ENCODE measurements at regions not wholly inside any gene's neighbourhood (a gene's known extent, or its start where the extent isn't known, plus 50 kb on each side); places are given as distances from the start of the nearest gene placed in this dataset.
"Not testable (repeated sequence)": the region's sequence is repeated elsewhere in the genome, so short reads cannot be mapped to it uniquely, and the experiment has no call there.

DNA sequence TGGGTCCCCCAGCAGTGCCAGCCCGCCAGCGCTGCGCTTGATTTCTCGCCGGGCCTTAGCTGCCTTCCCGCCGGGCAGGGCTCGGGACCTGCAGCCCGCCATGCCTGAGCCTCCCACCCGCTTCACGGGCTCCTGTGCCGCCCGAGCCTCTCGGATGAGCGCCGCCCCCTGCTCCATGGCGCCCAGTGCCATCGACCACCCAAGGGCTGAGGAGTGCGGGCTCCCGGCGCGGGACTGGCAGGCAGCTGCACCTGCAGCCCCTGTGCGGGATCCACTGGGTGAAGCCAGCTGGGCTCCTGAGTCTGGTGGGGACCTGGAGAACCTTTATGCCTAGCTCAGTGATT lies 489.8 kb upstream of the ZFP42 start:
- not testable (repeated sequence) for DNase-seq

DNA sequence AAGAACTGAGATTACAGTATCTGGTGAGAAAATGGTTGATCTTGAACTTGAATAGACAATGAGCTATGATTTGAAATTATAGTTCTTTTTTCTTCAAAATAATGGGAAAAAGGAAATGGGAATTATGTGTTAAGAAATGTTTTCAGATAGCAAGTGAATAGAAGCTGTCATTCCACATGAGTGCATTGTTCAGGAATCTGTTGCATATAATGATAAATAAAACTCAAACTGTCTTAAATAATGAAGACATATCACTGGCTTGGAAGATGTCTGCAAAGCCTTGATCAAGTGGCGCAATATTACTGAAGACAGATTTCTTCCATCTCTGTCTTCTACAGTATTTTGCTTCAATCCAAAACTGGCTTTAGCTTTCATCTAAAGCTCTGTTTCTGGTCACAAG lies 479.3 kb upstream of the ZFP42 start:
- no peak for DNase-seq

DNA sequence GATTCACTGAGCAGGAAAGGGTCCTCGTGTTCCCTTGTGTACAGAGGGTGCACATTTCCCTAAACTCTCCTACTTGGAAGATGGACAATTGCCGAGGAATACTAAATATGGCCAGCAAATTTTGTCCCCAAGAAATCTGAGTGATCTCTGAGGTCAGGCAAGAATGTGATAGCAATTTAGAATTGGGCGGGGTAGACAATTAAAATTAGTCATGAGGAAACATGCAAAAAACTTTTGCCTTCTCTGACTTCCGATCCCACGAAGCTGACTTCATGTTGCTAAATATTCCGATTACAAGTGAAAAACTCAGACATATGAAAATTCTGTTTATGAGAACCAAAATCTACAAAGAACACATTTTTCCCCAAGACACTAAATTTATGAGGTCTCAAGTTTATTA lies 453.9 kb upstream of the ZFP42 start:
- DNase-seq = no peak

DNA sequence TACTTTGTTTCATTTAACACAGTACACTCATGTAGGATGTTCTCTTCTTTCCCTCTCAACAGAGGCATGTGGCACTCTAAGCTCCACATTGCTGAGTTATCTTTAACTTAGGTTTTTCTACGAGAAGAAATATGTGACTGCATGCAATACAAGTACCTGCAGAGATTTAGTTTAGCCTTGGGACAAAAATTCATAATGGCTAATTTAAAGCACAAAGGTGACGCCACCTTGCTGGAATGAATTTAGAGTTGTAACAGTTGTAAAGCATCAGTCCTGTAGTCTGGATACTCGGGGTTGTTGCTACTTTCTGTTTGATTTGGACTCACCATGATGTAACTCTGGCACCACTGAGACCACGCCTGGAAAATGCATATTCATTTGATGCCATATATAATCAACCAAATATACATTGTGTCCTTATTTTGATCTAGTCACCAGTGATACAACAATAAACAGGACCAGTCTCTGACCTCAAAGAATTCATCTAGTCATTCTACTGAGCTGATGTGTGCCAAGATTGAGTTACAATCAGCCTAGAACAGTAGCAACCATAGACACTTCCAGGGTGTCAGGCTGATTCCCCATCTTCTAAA lies 451.0 kb upstream of the ZFP42 start:
- no peak for DNase-seq

DNA sequence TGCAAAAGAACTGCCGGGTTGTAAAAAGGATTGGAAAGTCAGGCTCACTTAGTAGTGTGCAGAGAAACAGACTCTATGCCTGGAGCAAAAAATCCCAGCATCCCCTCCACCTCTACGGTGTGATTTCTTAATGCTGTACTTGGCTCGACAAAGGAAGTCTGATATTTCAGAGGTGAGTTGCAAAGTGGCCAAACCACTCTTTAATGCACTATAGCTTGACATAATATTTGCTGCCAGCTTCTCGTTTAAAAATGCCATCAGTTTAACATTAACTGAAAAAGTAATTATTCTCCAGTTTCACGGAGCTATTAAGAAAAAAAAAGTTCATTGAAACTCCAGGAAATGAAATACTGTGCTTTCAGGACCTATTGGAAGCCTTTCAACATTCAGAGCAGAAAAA lies 448.3 kb upstream of the ZFP42 start:
- no peak for DNase-seq

DNA sequence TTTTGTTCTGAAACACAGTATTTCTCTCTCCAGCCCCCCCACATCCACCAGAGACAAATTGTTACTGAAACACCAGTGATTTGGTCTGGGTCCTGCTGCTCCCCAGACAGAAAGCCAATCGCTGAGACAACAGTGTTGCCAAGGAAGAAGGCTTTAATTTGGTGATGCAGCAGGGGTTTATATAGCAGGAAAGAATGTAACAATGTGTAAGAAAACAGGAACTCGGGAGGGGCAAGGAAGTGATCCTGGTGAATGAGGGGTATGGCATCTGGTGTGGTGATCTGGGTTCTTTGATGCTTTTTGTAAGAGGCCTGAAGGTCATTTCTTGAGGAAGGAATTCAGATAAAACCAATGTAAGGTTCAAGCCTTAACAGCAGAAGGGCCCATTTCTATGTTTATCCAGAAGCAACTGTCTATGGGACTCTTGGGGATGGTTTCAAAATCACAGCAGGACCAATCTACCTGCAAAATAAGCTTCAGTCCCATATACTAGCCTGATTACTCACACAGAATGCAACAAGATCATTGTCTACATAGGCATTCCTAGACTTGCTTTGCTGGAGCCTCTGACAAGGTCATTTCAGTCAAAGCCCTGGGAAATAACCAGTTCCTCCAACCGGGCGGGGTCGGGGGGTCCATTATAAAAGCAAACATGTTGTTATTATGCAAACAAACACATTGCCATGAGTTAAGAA lies 445.2 kb upstream of the ZFP42 start:
- DNase-seq = no peak

DNA sequence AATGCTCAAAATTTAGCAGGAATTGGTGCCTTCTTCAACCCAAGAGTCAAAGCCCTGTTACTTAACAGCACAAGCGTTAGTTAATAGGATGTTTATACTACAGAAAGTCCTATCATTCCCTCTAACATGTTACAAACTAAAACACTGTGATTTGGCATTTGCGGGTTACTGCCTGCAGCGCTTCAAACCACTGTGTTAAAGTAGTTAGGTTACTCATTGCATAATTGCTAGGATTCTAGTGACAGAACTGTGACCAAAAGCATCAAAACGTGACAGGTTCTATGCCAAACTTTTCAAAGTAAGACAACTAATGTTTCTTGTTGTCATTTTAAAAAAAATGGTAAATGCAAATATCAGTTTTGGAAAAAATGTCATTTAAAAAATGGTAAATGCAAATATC lies 442.8 kb upstream of the ZFP42 start:
- DNase-seq = no peak

DNA sequence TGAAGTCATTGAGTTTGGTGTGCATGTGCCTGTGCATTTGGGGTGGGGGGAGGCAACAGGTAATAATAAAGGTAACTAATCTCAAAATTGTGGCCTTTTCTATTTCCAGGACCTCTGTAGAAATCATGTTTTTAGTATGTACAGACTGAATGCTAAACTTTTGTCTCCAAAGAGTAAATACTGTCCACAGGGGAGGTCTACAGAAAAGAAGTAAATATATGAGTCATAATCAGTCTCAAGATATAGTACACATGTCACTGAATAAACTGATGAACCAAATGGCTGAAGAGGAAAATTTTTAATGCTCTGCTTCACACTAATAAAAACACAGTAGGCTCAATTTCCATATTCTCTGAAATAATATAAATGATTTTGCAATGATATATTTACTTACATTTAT lies 440.4 kb upstream of the ZFP42 start:
- DNase-seq = no peak

DNA sequence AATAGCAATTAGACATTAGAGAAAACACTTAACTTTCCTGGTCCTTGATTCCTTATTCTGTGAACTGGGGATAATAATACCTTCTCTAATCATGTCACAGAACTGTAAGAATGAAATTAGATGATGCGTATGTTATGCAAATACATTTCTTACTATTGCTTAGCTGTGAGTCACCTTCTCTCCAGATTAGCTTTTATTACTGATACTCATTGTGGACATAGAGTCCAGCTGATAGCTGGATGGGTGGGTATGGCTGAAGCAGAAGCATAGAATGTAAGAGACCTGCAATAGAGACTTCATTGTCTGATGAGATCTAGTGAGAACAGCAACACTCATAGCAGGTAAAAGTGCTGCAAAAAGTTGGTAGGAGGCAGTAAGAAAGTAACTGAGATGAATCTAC lies 437.2 kb upstream of the ZFP42 start:
- no peak for DNase-seq

DNA sequence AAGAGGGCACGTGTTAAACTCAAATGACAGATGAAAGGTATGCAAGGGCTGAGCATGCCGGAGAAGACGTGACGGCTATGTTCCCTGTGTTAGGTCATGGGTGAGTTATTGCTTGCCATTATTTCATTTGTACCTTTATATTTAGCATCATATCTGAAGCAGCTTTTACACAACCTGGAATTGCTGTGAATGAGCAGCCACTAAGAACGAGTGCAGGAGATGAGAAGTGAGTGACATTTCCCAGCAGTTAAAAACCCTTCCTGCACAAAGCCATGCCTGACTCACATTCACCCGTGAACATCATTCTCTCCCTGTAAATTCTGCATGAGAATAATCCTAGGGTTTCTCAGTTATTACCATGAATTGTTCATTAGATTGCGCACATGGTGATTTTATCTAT lies 433.2 kb upstream of the ZFP42 start:
- no peak for DNase-seq

DNA sequence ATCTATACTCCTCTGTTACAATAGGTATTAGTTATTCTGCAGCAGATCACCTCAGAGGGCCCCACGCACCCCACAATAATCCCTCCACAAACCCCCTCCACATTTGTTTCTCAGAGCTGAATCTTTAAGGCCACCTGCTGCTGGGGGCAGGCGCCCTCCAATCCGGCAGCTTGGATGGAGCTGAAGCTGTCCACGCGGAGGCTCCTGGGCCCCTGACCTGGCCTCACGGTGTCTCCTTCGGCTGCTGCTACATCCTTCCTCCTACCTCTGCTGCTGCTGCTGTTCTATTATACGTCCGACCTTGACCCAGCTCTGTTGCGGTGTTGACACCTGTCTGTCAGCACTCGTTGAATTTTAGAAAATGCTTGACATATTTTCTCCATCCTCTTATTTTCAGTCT lies 430.2 kb upstream of the ZFP42 start:
- no peak for DNase-seq

DNA sequence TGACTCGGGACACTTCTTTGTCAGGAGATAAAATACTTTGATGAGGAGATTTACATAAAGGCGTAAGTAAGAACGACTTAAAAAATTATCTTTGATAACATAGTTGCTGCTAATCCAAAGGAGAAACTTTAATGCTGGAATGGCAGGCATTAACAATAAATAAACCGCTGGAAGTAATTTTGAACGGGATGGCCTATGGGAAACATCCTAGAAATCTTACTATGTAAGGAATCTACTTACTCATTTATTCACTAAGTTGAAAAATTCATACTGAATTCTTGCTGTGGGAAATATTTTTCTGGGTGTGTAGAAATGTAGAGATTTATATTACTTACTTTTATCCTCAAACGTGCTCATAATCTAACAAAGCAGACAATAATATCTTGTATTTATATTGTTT lies 425.7 kb upstream of the ZFP42 start:
- no peak for DNase-seq

DNA sequence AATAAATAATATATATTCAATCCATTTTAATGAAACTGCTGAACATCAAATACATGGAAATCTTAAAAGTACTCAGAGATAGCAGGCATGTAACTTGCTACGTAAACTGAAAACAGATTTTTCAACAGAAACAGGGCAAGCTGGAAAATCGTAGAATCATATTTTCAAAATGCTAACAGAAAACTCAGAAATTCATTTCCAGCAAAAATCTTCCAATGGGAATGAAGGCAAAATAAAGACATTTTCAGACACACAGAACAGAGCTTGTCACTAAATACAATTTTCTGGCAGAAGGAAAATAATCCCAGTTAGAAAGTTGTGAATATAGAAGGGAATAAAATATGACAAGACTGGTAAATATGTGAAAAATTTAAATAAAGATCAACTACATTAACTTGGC lies 419.9 kb upstream of the ZFP42 start:
- DNase-seq = no peak

DNA sequence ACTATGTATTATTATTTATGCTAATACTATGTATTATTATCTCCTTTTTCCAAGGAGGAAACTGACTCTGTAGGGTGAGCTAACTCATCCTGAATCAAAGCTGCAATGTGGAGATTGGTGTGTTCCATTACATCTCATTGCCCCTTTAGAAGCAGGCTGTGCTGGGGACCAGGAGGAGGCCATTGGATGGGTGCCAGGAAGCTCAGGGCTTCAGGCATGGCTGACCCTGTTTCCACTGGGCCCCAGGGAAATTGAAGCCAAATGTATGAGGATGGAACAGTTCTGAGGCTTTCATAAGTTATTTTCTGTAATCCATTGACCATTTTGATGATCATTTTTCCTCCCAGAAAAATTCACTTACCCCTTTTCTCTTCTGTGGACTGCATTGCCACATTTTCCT lies 418.8 kb upstream of the ZFP42 start:
- no peak for DNase-seq

DNA sequence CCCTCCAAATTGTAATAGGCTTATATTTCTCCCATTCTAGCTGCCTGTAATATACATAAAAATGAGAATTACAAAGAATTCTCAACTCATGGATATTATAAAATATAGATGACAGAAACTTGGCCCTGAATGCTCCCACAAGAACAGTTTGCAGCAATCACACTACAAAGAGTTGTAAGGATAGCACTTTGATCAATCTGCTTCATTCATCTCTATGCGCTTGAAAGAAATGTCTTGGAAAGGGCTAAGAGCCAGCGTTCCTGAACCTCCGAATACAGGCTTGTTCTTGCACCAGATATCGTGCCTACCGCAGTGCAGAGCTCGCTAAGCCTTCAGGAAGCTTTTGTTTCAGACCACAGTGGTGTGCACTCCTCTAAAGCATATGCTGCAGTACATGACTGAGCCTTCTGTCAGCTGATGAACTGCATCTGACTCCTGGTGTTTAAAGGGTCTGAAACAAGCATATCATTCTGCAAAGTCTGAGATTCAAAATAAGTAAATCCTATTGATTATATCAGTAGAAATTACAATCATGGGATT lies 417.6 kb upstream of the ZFP42 start:
- no peak for DNase-seq

DNA sequence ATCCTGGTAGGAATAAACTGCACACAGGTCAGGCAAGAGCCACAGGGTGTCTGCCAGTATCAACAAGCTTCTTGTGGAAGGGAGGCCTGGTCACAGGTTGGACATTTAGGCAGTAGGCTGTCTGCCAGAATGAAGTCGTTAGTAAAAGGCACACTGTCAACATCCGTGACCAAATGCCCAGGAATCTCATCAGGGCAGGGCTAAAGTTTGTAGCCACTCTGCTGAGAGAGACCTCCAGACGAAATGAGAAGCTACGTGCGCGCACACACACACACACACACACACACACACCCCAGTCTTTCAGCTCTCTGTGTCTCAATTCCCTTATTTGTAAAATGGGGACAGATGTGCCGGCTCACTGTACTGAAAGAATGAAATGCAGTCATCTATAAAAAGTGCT lies 408.7 kb upstream of the ZFP42 start:
- no peak for DNase-seq

DNA sequence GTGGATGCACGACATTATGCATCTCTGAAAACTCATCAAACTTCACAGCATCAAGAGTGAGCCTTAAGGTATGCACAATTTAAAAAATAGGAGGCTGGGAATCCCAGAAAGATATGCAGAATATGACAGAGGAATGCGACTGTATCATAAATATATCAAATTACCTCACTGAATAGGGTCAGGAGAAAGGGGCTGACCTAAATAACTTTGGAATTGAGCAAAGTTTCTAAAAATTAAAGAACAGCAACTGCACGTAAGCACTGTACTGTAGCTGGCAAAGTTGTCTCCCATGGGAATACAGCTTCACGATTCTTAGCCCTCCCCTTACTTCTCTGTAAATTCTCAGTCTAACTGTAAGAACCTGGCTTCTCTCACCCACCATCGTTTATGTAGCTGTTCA lies 397.4 kb upstream of the ZFP42 start:
- no peak for DNase-seq

DNA sequence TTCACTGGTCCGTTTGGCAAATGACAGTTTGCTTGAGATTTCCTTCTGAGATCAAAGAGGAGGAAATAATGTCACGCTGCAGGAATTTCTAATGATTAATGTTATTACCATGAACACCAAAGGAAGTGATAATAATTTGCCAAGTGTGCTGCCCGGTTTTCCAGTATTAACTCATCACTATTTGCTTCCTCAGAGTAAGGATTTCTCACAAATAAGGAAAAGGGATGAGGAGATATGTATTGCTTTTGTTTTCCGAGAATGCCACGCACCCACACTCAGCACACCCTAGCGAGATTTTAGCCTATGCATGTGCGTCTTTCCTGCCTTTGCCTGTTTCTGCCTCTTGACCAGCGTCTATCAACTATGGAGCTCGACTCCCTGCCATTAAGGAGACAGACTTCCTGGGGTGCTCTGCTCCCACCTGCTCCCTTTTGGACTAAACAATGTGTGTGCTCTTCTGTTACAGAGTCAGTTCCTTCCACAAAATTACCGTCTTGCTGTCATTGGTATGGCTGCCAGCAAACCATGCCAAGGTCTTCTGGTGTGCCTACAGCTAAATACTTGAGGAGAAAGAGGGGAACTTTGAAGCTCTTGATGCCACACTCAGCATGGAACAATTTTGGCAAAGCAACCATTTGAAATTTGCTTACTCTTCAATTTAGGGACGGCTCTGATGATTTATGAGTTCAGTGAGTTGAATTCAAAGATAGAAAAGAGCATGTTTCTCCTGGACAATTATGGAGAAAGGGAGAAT lies 393.1 kb upstream of the ZFP42 start:
- no peak for DNase-seq

DNA sequence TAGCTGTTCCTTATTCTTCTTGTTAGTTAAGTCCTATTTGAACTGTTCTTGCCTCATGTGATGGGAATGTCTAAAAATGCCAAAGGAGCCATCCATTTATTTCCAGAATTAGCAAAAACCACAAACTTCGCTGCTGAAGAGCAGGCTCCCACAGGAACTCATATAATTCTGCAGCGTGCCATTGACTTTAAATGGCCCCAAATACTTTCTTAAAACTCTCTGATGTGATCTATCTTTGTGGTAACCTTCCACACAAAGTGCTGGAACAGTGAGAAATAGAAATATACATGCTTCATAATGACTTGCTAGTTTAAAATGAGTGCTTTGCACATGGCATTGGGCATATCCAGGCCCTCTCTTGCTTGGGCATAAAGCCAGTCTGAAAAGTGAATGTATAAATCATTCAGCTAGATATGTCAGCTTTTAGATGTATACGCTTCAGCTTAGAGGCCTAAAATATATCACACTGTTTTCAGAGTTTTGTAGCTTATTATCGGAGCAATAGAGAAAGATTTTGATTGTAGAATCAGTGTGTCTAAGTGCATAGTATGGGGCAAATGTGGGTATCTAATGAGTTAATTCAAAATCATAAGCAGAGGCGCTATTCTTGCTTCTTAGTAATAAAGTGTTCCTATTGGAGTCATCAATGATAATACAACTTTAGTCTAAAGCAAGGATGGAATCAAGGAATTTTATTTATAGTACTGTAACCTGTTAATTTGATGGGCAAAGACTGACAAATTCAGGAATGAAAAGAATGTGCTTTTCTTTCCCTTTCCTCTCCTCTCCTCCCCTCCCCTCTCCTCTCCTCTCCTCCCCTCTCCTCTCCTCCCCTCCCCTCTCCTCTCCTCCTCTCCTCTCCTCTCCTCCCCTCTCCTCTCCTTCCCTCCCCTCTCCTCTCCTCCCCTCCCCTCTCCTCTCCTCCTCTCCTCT lies 392.2 kb upstream of the ZFP42 start:
- no peak for DNase-seq

DNA sequence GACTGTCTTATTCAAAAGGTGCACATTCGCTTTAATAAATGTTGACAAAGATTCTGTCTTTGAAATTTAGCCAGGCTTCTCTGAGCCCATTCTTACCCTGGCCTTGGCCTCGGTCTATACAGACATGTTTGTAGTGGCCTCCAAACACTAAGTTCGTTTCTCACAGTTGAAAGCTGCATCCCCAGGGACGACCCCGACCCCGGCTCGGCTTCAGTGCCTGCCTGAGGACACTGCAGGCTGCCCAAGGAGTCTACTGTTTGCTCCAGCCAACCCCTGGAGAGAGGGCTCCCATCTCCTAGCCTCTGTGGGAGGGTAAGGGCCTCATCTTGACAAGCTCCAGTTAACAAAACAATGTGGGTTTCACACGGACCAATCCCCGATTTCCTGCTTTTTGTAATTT lies 390.6 kb upstream of the ZFP42 start:
- DNase-seq = no peak

DNA sequence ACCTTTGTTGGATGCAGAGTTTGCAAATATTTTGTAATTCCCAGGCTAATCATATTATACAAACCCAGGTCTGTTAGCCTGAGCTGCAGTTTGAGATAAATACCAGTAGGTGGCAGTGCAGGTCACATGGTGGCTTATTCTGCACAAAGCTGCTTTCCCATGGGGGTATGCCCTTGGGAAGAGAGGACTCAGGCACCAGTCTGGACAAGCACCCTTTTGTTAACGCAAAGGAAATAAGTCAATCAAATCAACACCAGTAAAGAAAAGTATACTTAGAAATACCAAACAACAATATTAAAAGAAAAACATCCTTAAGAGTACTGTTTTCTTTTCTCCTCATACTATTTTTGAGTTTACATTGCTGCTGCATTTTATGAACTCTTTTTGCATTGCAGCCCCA lies 389.0 kb upstream of the ZFP42 start:
- peak in 1 of 2 donors; percentile 13 for DNase-seq

DNA sequence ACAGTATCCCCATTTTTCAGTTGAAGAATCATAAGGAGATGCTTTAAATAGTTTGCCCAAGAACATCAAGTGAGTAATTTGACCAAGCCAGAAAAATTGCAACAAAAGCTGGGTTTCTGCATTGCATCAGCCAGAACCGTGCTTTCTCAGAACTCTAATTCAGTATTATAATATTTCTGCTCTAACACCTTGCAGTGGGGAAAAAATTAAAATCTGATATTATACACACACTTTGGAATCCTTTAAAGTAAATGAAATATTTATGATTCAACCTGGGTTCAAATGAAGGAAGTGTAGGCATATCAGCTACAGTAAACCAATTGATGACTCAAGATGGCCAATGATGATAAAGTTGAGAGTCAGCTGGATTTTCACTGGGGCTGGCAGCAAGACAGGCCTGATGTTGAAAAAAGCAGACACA lies 387.6 kb upstream of the ZFP42 start:
- no peak for DNase-seq

DNA sequence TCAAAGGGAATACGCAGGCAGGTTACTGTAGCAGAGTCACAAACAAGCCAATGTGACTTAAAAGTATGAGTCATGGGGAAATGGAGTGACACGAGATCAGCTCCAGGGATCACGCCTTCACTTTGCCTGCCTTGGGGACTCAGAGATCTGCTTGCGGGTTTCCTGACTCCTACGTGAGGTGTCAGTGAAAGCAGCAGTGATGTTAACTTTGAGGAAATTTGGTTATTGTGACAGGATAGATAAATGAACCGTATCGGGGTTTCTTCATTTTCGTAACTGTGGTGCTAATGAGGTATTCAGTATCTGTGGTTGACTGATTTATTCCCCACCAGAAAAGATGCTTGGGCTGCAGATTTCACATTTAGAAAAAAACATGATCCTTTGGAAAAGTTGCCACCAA lies 383.3 kb upstream of the ZFP42 start:
- DNase-seq = no peak

Measured in CD4-positive, alpha-beta T cell treated with Interleukin-4 for 1 hour (primary cell).